Colonic mucosa (tissue), 4 donors: ENCODE measurements at regions not wholly inside any gene's neighbourhood (a gene's known extent, or its start where the extent isn't known, plus 50 kb on each side); places are given as distances from the start of the nearest gene placed in this dataset.

Source experiments
- DNase-seq: peaks from one replicate; pipeline ENCODE4 v3.0.0-alpha.2; 2020
- H3K27ac ChIP-seq: fragments of 200-600 bp; one replicate; pipeline ENCODE4 v1.8.0; 2021
- H3K27me3 ChIP-seq: fragments of 200-600 bp; one replicate; pipeline ENCODE4 v1.8.0; 2021
- H3K36me3 ChIP-seq: fragments of 200-600 bp; one replicate; pipeline ENCODE4 v1.8.0; 2021
- H3K4me1 ChIP-seq: fragments of 200-600 bp; one replicate; pipeline ENCODE4 v1.8.0; 2021; ENCODE audit warnings: mild to moderate bottlenecking
- H3K4me3 ChIP-seq: fragments of 200-600 bp; one replicate; pipeline ENCODE4 v1.8.0; 2021
- H3K9ac ChIP-seq, 2 donors: one replicate each; pipeline ENCODE4 v1.7.0; 2013; ENCODE audit warnings: control low read depth in 2 of 2, low read depth in 2 of 2, low read length in 2 of 2
- H3K9me3 ChIP-seq: fragments of 200-600 bp; one replicate; pipeline ENCODE4 v1.8.0; 2021
- CTCF ChIP-seq: fragments of 200-600 bp; IDR thresholded peaks from one replicate; pipeline ENCODE4 v1.8.0; 2022; ENCODE audit warnings: antibody characterized with exemption, mild to moderate bottlenecking
- intact Hi-C: fragments of 100-400 bp; cut with DNase I; formaldehyde crosslinking; loops from one replicate; pipeline ENCODE4 v1.14.1; 2022
- donor health status: healthy.
- donor health status: DM: no; HTN: no; CAD: no.
- donor health status: DM: no; HTN: no; CAD: no.

GRCh38 chr4:181006499-181007260, 1236.5 kb upstream of the TENM3 start:
- H3K36me3 ChIP-seq = no peaks in the 10 kb centered on the region
- H3K27me3 ChIP-seq = no peaks in the 10 kb centered on the region
- H3K9me3 ChIP-seq = no peaks in the 10 kb centered on the region
- DNase-seq = no peak
- no peaks in the 10 kb centered on the region for H3K4me1 ChIP-seq
- no peak overlapping the region for H3K27ac ChIP-seq
- intact Hi-C loops = no loop called here
- no peak overlapping the region for H3K9ac ChIP-seq
- TF ChIP-seq CTCF = no peak
- no peak overlapping the region for H3K4me3 ChIP-seq

GRCh38 chr4:181007751-181008150, 1235.5 kb upstream of the TENM3 start:
- intact Hi-C loops = no loop called here
- H3K4me3 ChIP-seq = no peak overlapping the region
- no peaks in the 10 kb centered on the region for H3K27me3 ChIP-seq
- H3K36me3 ChIP-seq = no peaks in the 10 kb centered on the region
- no peaks in the 10 kb centered on the region for H3K4me1 ChIP-seq
- H3K9ac ChIP-seq = no peak overlapping the region
- no peak for DNase-seq
- no peak overlapping the region for H3K27ac ChIP-seq
- no peak for TF ChIP-seq CTCF
- no peaks in the 10 kb centered on the region for H3K9me3 ChIP-seq

- Histone ChIP-seq H3K4me1 (no peaks in the 10 kb centered on the region), H3K4me3 (no peak overlapping the region), H3K9ac (no peak overlapping the region), H3K9me3 (no peaks in the 10 kb centered on the region), H3K36me3 (no peaks in the 10 kb centered on the region), H3K27ac (no peak overlapping the region), H3K27me3 (no peaks in the 10 kb centered on the region)
- no peak for DNase-seq
- intact Hi-C loops = no loop called here
- no peak for TF ChIP-seq CTCF
Measured at GRCh38 chr4:181008164-181008563, 1235.0 kb upstream of the TENM3 start.

- Histone ChIP-seq H3K9me3 (no peaks in the 10 kb centered on the region), H3K36me3 (no peaks in the 10 kb centered on the region), H3K27ac (no peak overlapping the region), H3K9ac (no peak overlapping the region), H3K4me3 (no peak overlapping the region), H3K4me1 (no peaks in the 10 kb centered on the region), H3K27me3 (no peaks in the 10 kb centered on the region)
- no peak for TF ChIP-seq CTCF
- no peak for DNase-seq
- intact Hi-C loops = no loop called here
Measured at GRCh38 chr4:181013162-181013561, 1230.0 kb upstream of the TENM3 start.

GRCh38 chr4:181017038-181017437, 1226.2 kb upstream of the TENM3 start:
- no peak overlapping the region for H3K9ac ChIP-seq
- no peaks in the 10 kb centered on the region for H3K27me3 ChIP-seq
- H3K36me3 ChIP-seq = no peaks in the 10 kb centered on the region
- no peaks in the 10 kb centered on the region for H3K4me1 ChIP-seq
- no peak for DNase-seq
- no peak for TF ChIP-seq CTCF
- intact Hi-C loops = no loop called here
- no peak overlapping the region for H3K4me3 ChIP-seq
- H3K9me3 ChIP-seq = no peaks in the 10 kb centered on the region
- H3K27ac ChIP-seq = no peak overlapping the region
